GM12872 (cell line): ENCODE measurements at regions not wholly inside any gene's neighbourhood (a gene's known extent, or its start where the extent isn't known, plus 50 kb on each side); places are given as distances from the start of the nearest gene placed in this dataset.

Source experiments
- CTCF ChIP-seq: IDR thresholded peaks from 3 replicates; pipeline ENCODE4 v1.5.1; 2011; ENCODE audit warnings: low read depth, mild to moderate bottlenecking, low read length, moderate library complexity; ENCODE audit not compliant: insufficient read depth

GRCh38 chr6:102774326-102774725 lies 1380.8 kb downstream of the GRIK2 start:
- no peak for TF ChIP-seq CTCF

- no peak for TF ChIP-seq CTCF
These were observed 1380.1 kb downstream of the GRIK2 start for GRCh38 chr6:102773636-102774035.

GRCh38 chr6:102766963-102767362 lies 1373.5 kb downstream of the GRIK2 start:
- no peak for TF ChIP-seq CTCF

- no peak for TF ChIP-seq CTCF
These were observed 1370.8 kb downstream of the GRIK2 start for GRCh38 chr6:102764317-102764716.

GRCh38 chr6:102763891-102764290 lies 1370.4 kb downstream of the GRIK2 start:
- TF ChIP-seq CTCF, result no peak

GRCh38 chr6:102761872-102762271 lies 1368.4 kb downstream of the GRIK2 start:
- TF ChIP-seq CTCF, result no peak

- TF ChIP-seq CTCF, result no peak
These were observed 1365.9 kb downstream of the GRIK2 start for GRCh38 chr6:102759415-102759814.
